Testis (tissue), 2 donors: ENCODE measurements at regions not wholly inside any gene's neighbourhood (a gene's known extent, or its start where the extent isn't known, plus 50 kb on each side); places are given as distances from the start of the nearest gene placed in this dataset.

Source experiments
- POLR2A ChIP-seq: fragments of 450-650 bp; IDR thresholded peaks from one replicate; pipeline ENCODE4 v1.6.1; 2017; ENCODE audit warnings: antibody characterized with exemption, mild to moderate bottlenecking, moderate library complexity
- TF ChIP-seq, protein P1 (sequence below), 3 experiments: fragments of 450-650 bp in 2 of 3; fragments of 200-600 bp in 1 of 3; sonication (generic) in 1 of 3; IDR thresholded peaks; one replicate each; pipeline ENCODE4 v1.5.1; 2016 to 2019; ENCODE audit warnings: antibody characterized with exemption in 3 of 3, mild to moderate bottlenecking in 2 of 3, moderate library complexity in 1 of 3

DNA sequence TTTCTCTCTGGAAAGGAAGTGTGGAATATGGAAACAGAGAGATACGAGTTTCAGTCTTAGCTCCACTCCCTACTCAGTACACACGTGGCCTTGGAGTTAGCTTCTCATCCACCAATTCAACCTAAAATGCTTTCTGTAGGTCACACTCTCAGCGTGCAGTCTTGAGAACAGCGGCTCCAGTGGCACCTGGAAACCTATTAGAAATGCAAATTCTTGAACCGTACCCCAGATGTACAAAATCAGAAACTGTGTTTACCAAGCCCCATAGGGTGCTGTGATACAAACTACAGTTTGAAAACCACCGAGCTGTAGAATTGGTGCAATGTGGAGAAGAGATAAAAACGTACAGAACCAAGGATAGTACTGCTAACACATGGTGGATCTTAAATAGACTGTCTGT is 91.1 kb upstream of the SP4 start:
- TF ChIP-seq, protein P1, sequence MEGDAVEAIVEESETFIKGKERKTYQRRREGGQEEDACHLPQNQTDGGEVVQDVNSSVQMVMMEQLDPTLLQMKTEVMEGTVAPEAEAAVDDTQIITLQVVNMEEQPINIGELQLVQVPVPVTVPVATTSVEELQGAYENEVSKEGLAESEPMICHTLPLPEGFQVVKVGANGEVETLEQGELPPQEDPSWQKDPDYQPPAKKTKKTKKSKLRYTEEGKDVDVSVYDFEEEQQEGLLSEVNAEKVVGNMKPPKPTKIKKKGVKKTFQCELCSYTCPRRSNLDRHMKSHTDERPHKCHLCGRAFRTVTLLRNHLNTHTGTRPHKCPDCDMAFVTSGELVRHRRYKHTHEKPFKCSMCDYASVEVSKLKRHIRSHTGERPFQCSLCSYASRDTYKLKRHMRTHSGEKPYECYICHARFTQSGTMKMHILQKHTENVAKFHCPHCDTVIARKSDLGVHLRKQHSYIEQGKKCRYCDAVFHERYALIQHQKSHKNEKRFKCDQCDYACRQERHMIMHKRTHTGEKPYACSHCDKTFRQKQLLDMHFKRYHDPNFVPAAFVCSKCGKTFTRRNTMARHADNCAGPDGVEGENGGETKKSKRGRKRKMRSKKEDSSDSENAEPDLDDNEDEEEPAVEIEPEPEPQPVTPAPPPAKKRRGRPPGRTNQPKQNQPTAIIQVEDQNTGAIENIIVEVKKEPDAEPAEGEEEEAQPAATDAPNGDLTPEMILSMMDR (IDR thresholded peaks at IDR 0.05) = no peak
- TF ChIP-seq POLR2A = no peak
